Neural cell (in vitro differentiated cells): ENCODE measurements at regions not wholly inside any gene's neighbourhood (a gene's known extent, or its start where the extent isn't known, plus 50 kb on each side); places are given as distances from the start of the nearest gene placed in this dataset.

Experiments
- CTCF ChIP-seq: fragments of 450-650 bp; IDR thresholded peaks from 2 replicates; pipeline ENCODE4 v1.5.1; 2014; ENCODE audit warnings: antibody characterized with exemption, mild to moderate bottlenecking, moderate library complexity; ENCODE audit not compliant: poor library complexity, severe bottlenecking
- EP300 ChIP-seq: fragments of 450-650 bp; conservative IDR thresholded peaks from 2 replicates; pipeline ENCODE4 v1.6.1; 2014; ENCODE audit warnings: antibody characterized with exemption, mild to moderate bottlenecking, moderate library complexity; ENCODE audit not compliant: poor library complexity, severe bottlenecking
- EZH2 ChIP-seq: fragments of 200-600, 300-800 bp; shearing (Covaris generic), sonication (generic); IDR thresholded peaks from 2 replicates; pipeline ENCODE4 v1.6.1; 2014; ENCODE audit warnings: antibody characterized with exemption, low read length, borderline replicate concordance, mild to moderate bottlenecking; ENCODE audit not compliant: insufficient read depth, poor library complexity, severe bottlenecking
- POLR2AphosphoS5 ChIP-seq: IDR thresholded peaks from 2 replicates; pipeline ENCODE4 v1.6.1; 2012
- RAD21 ChIP-seq: fragments of 450-650 bp; conservative IDR thresholded peaks from 2 replicates; pipeline ENCODE4 v1.6.1; 2014; ENCODE audit warnings: antibody characterized with exemption, mild to moderate bottlenecking, moderate library complexity
- REST ChIP-seq: IDR thresholded peaks from 2 replicates; pipeline ENCODE4 v1.6.1; 2012; ENCODE audit warnings: borderline replicate concordance

GRCh38 chr2:168392024-168392423 lies 64.0 kb upstream of the CERS6 start:
- TF ChIP-seq CTCF: no peak
- TF ChIP-seq EZH2: no peak
- no peak for TF ChIP-seq REST
- TF ChIP-seq RAD21: no peak
- TF ChIP-seq EP300: no peak
- no peak for TF ChIP-seq POLR2AphosphoS5
